ENCODE measurements at regions not wholly inside any gene's neighbourhood (a gene's known extent, or its start where the extent isn't known, plus 50 kb on each side); places are given as distances from the start of the nearest gene placed in this dataset.
A peak's percentile ranks its signal among the peaks of the same experiment; 100 is the strongest.

DNA sequence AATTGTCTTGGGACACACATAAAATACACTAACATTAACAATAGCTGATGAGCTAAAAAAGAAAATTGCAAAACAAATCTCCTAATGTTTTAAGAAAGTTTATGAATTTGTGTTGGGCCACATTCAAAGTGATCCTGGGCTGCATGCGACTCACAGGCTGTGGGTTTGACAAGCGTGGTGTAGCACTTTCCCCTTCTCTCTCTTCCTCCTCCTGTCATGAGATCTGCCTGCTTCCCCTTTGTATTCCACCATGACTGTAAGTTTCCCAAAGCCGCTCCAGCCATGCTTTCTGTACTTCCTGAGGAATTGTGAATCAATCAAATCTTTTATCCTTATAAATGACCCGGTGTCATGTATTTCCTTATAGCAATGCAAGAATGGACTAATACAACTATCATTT is 178.0 kb downstream of the TLR4 start:
- H3K4me2 ChIP-seq: no peak overlapping the region
- Mint-ChIP-seq H3K4me1 (no peaks in the 10 kb centered on the region), H3K36me3 (ENCODE audit: low read depth) (no peaks in the 10 kb centered on the region), H3K4me3 (no peak overlapping the region), H3K27me3 (ENCODE audit: insufficient read depth, low read depth, poor library complexity) (no peaks in the 10 kb centered on the region), H3K27ac (no peak overlapping the region), H3K9me3 (peaks cover 36% of the 10 kb centered on the region)
- no peak for ATAC-seq
- H3K27me3 ChIP-seq (ENCODE audit: insufficient read depth): no peaks in the 10 kb centered on the region
- no peak overlapping the region for H3K27ac ChIP-seq (ENCODE audit: low read depth)
- H3K9me2 ChIP-seq (ENCODE audit: insufficient read depth): no peaks in the 10 kb centered on the region; the same call in 1 of the 2 replicates
- H2AFZ ChIP-seq: 0 out of 2 replicates have a peak overlapping the region, but pooled peaks have one; percentile 38
- no peaks in the 10 kb centered on the region for H3K4me1 ChIP-seq (ENCODE audit: insufficient read depth)
- H3K79me2 ChIP-seq (replicated peaks; ENCODE audit: insufficient read depth): no peaks in the 10 kb centered on the region
- no peaks in the 10 kb centered on the region for H3K36me3 ChIP-seq (ENCODE audit: insufficient read depth)
- no peaks in the 10 kb centered on the region for H4K20me1 ChIP-seq (replicated peaks; ENCODE audit: insufficient read depth)
- H3K4me3 ChIP-seq: no peak overlapping the region
- no peaks in the 10 kb centered on the region for H3F3A ChIP-seq (replicated peaks; ENCODE audit: low read depth)
- DNase-seq (ENCODE audit: low spot score): no peak
- TF ChIP-seq NANOG (IDR thresholded peaks at IDR 0.05; ENCODE audit: borderline replicate concordance): no peak
- no peak for TF ChIP-seq POLR2AphosphoS5 (IDR thresholded peaks at IDR 0.05; ENCODE audit: low read depth)
- TF ChIP-seq CREB1 (CRISPR knock-in tag; IDR thresholded peaks at IDR 0.05; ENCODE audit: low read depth): no peak
- TF ChIP-seq JUNB (IDR thresholded peaks at IDR 0.05; ENCODE audit: unreplicated experiment): no peak
- TF ChIP-seq, protein P1, sequence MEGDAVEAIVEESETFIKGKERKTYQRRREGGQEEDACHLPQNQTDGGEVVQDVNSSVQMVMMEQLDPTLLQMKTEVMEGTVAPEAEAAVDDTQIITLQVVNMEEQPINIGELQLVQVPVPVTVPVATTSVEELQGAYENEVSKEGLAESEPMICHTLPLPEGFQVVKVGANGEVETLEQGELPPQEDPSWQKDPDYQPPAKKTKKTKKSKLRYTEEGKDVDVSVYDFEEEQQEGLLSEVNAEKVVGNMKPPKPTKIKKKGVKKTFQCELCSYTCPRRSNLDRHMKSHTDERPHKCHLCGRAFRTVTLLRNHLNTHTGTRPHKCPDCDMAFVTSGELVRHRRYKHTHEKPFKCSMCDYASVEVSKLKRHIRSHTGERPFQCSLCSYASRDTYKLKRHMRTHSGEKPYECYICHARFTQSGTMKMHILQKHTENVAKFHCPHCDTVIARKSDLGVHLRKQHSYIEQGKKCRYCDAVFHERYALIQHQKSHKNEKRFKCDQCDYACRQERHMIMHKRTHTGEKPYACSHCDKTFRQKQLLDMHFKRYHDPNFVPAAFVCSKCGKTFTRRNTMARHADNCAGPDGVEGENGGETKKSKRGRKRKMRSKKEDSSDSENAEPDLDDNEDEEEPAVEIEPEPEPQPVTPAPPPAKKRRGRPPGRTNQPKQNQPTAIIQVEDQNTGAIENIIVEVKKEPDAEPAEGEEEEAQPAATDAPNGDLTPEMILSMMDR (conservative IDR thresholded peaks at IDR 0.05; ENCODE audit: low read depth in 2 of 2): no peak
- TF ChIP-seq ZNF331 (CRISPR knock-in tag; IDR thresholded peaks at IDR 0.05; ENCODE audit: low read depth): no peak
- TF ChIP-seq, protein P2, sequence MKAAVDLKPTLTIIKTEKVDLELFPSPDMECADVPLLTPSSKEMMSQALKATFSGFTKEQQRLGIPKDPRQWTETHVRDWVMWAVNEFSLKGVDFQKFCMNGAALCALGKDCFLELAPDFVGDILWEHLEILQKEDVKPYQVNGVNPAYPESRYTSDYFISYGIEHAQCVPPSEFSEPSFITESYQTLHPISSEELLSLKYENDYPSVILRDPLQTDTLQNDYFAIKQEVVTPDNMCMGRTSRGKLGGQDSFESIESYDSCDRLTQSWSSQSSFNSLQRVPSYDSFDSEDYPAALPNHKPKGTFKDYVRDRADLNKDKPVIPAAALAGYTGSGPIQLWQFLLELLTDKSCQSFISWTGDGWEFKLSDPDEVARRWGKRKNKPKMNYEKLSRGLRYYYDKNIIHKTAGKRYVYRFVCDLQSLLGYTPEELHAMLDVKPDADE (IDR thresholded peaks at IDR 0.05): no peak
- TF ChIP-seq EZH2 (IDR thresholded peaks at IDR 0.05; ENCODE audit: low read depth, unreplicated experiment): no peak
- TF ChIP-seq EZH2phosphoT487 (IDR thresholded peaks at IDR 0.05; ENCODE audit: unreplicated experiment): no peak
- TF ChIP-seq ZNF114 (CRISPR knock-in tag; IDR thresholded peaks at IDR 0.05): no peak
- TF ChIP-seq, protein P3, sequence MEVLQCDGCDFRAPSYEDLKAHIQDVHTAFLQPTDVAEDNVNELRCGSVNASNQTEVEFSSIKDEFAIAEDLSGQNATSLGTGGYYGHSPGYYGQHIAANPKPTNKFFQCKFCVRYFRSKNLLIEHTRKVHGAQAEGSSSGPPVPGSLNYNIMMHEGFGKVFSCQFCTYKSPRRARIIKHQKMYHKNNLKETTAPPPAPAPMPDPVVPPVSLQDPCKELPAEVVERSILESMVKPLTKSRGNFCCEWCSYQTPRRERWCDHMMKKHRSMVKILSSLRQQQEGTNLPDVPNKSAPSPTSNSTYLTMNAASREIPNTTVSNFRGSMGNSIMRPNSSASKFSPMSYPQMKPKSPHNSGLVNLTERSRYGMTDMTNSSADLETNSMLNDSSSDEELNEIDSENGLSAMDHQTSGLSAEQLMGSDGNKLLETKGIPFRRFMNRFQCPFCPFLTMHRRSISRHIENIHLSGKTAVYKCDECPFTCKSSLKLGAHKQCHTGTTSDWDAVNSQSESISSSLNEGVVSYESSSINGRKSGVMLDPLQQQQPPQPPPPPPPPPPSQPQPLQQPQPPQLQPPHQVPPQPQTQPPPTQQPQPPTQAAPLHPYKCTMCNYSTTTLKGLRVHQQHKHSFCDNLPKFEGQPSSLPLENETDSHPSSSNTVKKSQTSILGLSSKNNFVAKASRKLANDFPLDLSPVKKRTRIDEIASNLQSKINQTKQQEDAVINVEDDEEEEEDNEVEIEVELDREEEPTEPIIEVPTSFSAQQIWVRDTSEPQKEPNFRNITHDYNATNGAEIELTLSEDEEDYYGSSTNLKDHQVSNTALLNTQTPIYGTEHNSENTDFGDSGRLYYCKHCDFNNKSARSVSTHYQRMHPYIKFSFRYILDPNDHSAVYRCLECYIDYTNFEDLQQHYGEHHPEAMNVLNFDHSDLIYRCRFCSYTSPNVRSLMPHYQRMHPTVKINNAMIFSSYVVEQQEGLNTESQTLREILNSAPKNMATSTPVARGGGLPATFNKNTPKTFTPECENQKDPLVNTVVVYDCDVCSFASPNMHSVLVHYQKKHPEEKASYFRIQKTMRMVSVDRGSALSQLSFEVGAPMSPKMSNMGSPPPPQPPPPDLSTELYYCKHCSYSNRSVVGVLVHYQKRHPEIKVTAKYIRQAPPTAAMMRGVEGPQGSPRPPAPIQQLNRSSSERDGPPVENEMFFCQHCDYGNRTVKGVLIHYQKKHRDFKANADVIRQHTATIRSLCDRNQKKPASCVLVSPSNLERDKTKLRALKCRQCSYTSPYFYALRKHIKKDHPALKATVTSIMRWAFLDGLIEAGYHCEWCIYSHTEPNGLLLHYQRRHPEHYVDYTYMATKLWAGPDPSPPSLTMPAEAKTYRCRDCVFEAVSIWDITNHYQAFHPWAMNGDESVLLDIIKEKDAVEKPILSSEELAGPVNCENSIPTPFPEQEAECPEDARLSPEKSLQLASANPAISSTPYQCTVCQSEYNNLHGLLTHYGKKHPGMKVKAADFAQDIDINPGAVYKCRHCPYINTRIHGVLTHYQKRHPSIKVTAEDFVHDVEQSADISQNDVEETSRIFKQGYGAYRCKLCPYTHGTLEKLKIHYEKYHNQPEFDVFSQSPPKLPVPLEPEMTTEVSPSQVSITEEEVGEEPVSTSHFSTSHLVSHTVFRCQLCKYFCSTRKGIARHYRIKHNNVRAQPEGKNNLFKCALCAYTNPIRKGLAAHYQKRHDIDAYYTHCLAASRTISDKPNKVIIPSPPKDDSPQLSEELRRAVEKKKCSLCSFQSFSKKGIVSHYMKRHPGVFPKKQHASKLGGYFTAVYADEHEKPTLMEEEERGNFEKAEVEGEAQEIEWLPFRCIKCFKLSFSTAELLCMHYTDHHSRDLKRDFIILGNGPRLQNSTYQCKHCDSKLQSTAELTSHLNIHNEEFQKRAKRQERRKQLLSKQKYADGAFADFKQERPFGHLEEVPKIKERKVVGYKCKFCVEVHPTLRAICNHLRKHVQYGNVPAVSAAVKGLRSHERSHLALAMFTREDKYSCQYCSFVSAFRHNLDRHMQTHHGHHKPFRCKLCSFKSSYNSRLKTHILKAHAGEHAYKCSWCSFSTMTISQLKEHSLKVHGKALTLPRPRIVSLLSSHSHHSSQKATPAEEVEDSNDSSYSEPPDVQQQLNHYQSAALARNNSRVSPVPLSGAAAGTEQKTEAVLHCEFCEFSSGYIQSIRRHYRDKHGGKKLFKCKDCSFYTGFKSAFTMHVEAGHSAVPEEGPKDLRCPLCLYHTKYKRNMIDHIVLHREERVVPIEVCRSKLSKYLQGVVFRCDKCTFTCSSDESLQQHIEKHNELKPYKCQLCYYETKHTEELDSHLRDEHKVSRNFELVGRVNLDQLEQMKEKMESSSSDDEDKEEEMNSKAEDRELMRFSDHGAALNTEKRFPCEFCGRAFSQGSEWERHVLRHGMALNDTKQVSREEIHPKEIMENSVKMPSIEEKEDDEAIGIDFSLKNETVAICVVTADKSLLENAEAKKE (CRISPR knock-in tag; IDR thresholded peaks at IDR 0.05): no peak
- TF ChIP-seq, protein P4, sequence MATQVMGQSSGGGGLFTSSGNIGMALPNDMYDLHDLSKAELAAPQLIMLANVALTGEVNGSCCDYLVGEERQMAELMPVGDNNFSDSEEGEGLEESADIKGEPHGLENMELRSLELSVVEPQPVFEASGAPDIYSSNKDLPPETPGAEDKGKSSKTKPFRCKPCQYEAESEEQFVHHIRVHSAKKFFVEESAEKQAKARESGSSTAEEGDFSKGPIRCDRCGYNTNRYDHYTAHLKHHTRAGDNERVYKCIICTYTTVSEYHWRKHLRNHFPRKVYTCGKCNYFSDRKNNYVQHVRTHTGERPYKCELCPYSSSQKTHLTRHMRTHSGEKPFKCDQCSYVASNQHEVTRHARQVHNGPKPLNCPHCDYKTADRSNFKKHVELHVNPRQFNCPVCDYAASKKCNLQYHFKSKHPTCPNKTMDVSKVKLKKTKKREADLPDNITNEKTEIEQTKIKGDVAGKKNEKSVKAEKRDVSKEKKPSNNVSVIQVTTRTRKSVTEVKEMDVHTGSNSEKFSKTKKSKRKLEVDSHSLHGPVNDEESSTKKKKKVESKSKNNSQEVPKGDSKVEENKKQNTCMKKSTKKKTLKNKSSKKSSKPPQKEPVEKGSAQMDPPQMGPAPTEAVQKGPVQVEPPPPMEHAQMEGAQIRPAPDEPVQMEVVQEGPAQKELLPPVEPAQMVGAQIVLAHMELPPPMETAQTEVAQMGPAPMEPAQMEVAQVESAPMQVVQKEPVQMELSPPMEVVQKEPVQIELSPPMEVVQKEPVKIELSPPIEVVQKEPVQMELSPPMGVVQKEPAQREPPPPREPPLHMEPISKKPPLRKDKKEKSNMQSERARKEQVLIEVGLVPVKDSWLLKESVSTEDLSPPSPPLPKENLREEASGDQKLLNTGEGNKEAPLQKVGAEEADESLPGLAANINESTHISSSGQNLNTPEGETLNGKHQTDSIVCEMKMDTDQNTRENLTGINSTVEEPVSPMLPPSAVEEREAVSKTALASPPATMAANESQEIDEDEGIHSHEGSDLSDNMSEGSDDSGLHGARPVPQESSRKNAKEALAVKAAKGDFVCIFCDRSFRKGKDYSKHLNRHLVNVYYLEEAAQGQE (IDR thresholded peaks at IDR 0.05; ENCODE audit: unreplicated experiment): no peak

Data from GM23338 (cell line).